H9 (cell line): ENCODE measurements at regions not wholly inside any gene's neighbourhood (a gene's known extent, or its start where the extent isn't known, plus 50 kb on each side); places are given as distances from the start of the nearest gene placed in this dataset.

Experiments
- DNase-seq: peaks from one replicate; pipeline ENCODE4 v3.0.0-alpha.2; 2017
- H2AFZ ChIP-seq: one replicate; pipeline ENCODE4 v1.6.1; 2013; ENCODE audit warnings: mild to moderate bottlenecking, low read length, control low read depth, moderate library complexity
- H2AK5ac ChIP-seq: 2 replicates; pipeline ENCODE4 v1.6.1; 2013; ENCODE audit warnings: low read length, control low read depth, mixed read lengths; ENCODE audit not compliant: insufficient read length
- H2BK120ac ChIP-seq: one replicate; pipeline ENCODE4 v1.6.1; 2013; ENCODE audit warnings: low read depth, mild to moderate bottlenecking, low read length, control low read depth, inconsistent platforms; ENCODE audit not compliant: poor library complexity, severe bottlenecking
- H2BK12ac ChIP-seq: 2 replicates; pipeline ENCODE4 v1.6.1; 2013; ENCODE audit warnings: low read length, control low read depth, mixed read lengths, low read depth; ENCODE audit not compliant: insufficient read length
- H2BK15ac ChIP-seq: 2 replicates; pipeline ENCODE4 v1.6.1; 2013; ENCODE audit warnings: low read depth, low read length, control low read depth
- H2BK20ac ChIP-seq: one replicate; pipeline ENCODE4 v1.6.1; 2013; ENCODE audit warnings: low read depth, mild to moderate bottlenecking, low read length, control low read depth, inconsistent platforms; ENCODE audit not compliant: poor library complexity, severe bottlenecking
- H2BK5ac ChIP-seq: 2 replicates; pipeline ENCODE4 v1.6.1; 2013; ENCODE audit warnings: low read length, control low read depth, mixed read lengths; ENCODE audit not compliant: insufficient read length
- H3K14ac ChIP-seq: 2 replicates; pipeline ENCODE4 v1.6.1; 2013; ENCODE audit warnings: low read length, control low read depth; ENCODE audit not compliant: insufficient read depth
- H3K18ac ChIP-seq: 2 replicates; pipeline ENCODE4 v1.6.1; 2013; ENCODE audit warnings: low read depth, mild to moderate bottlenecking, mixed read lengths, low read length, control low read depth; ENCODE audit not compliant: insufficient read length
- H3K23ac ChIP-seq: 2 replicates; pipeline ENCODE4 v1.6.1; 2013; ENCODE audit warnings: low read length, control low read depth, mixed read lengths, low read depth; ENCODE audit not compliant: insufficient read length
- H3K23me2 ChIP-seq: 2 replicates; pipeline ENCODE4 v1.6.1; 2013; ENCODE audit warnings: low read depth, mild to moderate bottlenecking, mixed read lengths, low read length, control low read depth; ENCODE audit not compliant: insufficient read length, poor library complexity, severe bottlenecking
- H3K27ac ChIP-seq: 2 replicates; pipeline ENCODE4 v1.5.1; 2013; ENCODE audit warnings: low read length, control low read depth, mixed read lengths, low read depth; ENCODE audit not compliant: insufficient read length
- H3K27me3 ChIP-seq: 2 replicates; pipeline ENCODE4 v1.6.1; 2013; ENCODE audit warnings: low read length, control low read depth, inconsistent platforms; ENCODE audit not compliant: insufficient read depth
- H3K4ac ChIP-seq: 2 replicates; pipeline ENCODE4 v1.6.1; 2013; ENCODE audit warnings: low read depth, mild to moderate bottlenecking, control low read depth, inconsistent platforms, low read length, moderate library complexity
- H3K4me1 ChIP-seq: 2 replicates; pipeline ENCODE4 v1.6.1; 2013; ENCODE audit warnings: low read length, control low read depth, inconsistent platforms; ENCODE audit not compliant: insufficient read depth
- H3K4me2 ChIP-seq: 2 replicates; pipeline ENCODE4 v1.6.1; 2013; ENCODE audit warnings: low read length, control low read depth, mixed read lengths; ENCODE audit not compliant: insufficient read length, insufficient read depth
- H3K56ac ChIP-seq: 2 replicates; pipeline ENCODE4 v1.6.1; 2013; ENCODE audit warnings: low read depth, mild to moderate bottlenecking, mixed read lengths, low read length, control low read depth; ENCODE audit not compliant: insufficient read length
- H3K79me1 ChIP-seq: 2 replicates; pipeline ENCODE4 v1.6.1; 2013; ENCODE audit warnings: low read depth, mild to moderate bottlenecking, moderate library complexity, low read length, control low read depth, inconsistent platforms; ENCODE audit not compliant: insufficient read depth, poor library complexity, severe bottlenecking
- H3K79me2 ChIP-seq: 2 replicates; pipeline ENCODE4 v1.6.1; 2013; ENCODE audit warnings: low read length, control low read depth, inconsistent platforms; ENCODE audit not compliant: insufficient read depth
- H3K9ac ChIP-seq: 2 replicates; pipeline ENCODE4 v1.6.1; 2013; ENCODE audit warnings: low read length, control low read depth, mixed read lengths; ENCODE audit not compliant: insufficient read length; ENCODE audit errors: extremely low read depth
- H3K9me3 ChIP-seq: one replicate; pipeline ENCODE4 v1.6.1; 2013; ENCODE audit warnings: low read depth, low read length, inconsistent platforms; ENCODE audit not compliant: control insufficient read depth
- H3T11ph ChIP-seq: one replicate; pipeline ENCODE4 v1.6.1; 2013; ENCODE audit warnings: mild to moderate bottlenecking, low read length, control low read depth, inconsistent platforms
- H4K20me1 ChIP-seq: one replicate; pipeline ENCODE4 v1.6.1; 2013; ENCODE audit not compliant: control insufficient read depth, insufficient read length, insufficient read depth
- H4K5ac ChIP-seq: 2 replicates; pipeline ENCODE4 v1.6.1; 2013; ENCODE audit warnings: low read depth, mild to moderate bottlenecking, mixed read lengths, low read length, control low read depth; ENCODE audit not compliant: insufficient read length
- H4K8ac ChIP-seq: replicated peaks from 2 replicates; pipeline ENCODE4 v1.6.1; 2013; ENCODE audit warnings: low read length, control low read depth, mixed read lengths, low read depth; ENCODE audit not compliant: insufficient read length
- H4K91ac ChIP-seq: 2 replicates; pipeline ENCODE4 v1.6.1; 2013; ENCODE audit warnings: low read depth, mild to moderate bottlenecking, moderate library complexity, mixed read lengths, low read length, control low read depth; ENCODE audit not compliant: insufficient read length
- H3K27ac Mint-ChIP-seq, 3 experiments: 2 replicates in 2 of 3; 3 replicates in 1 of 3; pipeline ENCODE4 v1.8.0; 2020 to 2021; ENCODE audit warnings: mixed read lengths in 3 of 3, mild to moderate bottlenecking in 1 of 3, moderate library complexity in 1 of 3
- H3K27me3 Mint-ChIP-seq: 2 replicates; pipeline ENCODE4 v1.8.0; 2021; ENCODE audit warnings: low read depth, mild to moderate bottlenecking, moderate library complexity, mixed read lengths
- H3K36me3 Mint-ChIP-seq, 3 experiments: 2 replicates in 2 of 3; 3 replicates in 1 of 3; pipeline ENCODE4 v1.8.0; 2020 to 2021; ENCODE audit warnings: low read depth in 3 of 3, mixed read lengths in 3 of 3; ENCODE audit not compliant: insufficient read depth in 1 of 3
- H3K4me1 Mint-ChIP-seq, 2 experiments: 2 replicates each; pipeline ENCODE4 v1.8.0; 2020; ENCODE audit warnings: mixed read lengths in 2 of 2
- H3K4me3 Mint-ChIP-seq, 2 experiments: 2 replicates in 1 of 2; 3 replicates in 1 of 2; pipeline ENCODE4 v1.8.0; 2020 to 2021; ENCODE audit warnings: mild to moderate bottlenecking in 2 of 2, mixed read lengths in 2 of 2, moderate library complexity in 1 of 2
- H3K9me3 Mint-ChIP-seq, 2 experiments: 2 replicates in 1 of 2; 3 replicates in 1 of 2; pipeline ENCODE4 v1.8.0; 2020; ENCODE audit warnings: mild to moderate bottlenecking in 2 of 2, mixed read lengths in 2 of 2, moderate library complexity in 1 of 2
- WGBS: extraction: QIAGEN DNeasy Blood & Tissue Kit; methylation state at CpG from one replicate; pipeline ENCODE4 v1.1.7; 2013; ENCODE audit warnings: missing lambda C conversion rate, low lambda C conversion rate, mixed read lengths; ENCODE audit not compliant: insufficient read length; ENCODE audit errors: extremely low coverage; 5-methylcytosine and 5-hydroxymethylcytosine counted together
- TF ChIP-seq, protein P1 (sequence below): fragments of 200-600 bp; sonication (generic); conservative IDR thresholded peaks from 3 replicates; pipeline ENCODE4 v1.8.0; 2021; ENCODE audit warnings: antibody characterized with exemption, mild to moderate bottlenecking

DNA sequence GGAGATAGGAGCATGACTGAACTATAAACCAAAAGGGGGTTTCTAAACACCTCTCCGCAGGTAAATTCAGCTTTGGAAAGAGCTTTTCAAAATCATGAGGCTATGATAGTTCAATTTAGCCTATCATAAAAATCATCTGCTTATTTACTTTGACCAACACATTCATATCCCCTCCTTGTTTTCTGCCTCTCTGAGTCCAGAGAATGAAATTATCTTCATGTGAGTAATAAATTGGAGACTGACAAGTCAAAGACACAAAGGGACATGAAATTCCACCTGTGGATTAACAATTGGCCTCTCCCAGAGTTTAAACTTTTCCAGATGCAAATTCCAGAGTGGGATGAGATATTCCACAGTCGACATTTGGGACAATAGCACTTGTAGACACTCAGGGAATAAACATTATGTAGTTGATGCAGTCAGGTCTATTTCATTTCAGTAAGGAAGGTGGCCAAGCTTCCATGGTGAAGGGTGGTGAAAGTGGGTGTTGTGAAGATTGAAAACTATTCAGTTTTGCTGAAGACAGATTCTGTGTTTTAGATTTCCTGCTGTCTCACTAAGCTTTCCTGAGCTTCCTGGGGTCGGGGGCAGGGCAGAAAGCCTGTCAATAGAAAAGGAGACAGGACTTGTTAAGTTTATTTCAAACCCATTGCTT lies 84.7 kb downstream of the CDC42EP3 start:
- Histone ChIP-seq H2BK15ac (no peak overlapping the region), H3K79me2 (no peaks in the 10 kb centered on the region), H2BK20ac (no peak overlapping the region), H2AK5ac (no peak overlapping the region), H3K4me2 (no peak overlapping the region), H3K27ac (no peak overlapping the region), H4K91ac (no peak overlapping the region), H3K23me2 (no peaks in the 10 kb centered on the region), H3K79me1 (no peaks in the 10 kb centered on the region), H4K5ac (no peak overlapping the region), H3K27me3 (no peaks in the 10 kb centered on the region), H3T11ph (no peak overlapping the region), H4K20me1 (no peaks in the 10 kb centered on the region), H4K8ac (no peak overlapping the region), H3K56ac (no peak overlapping the region), H3K4me1 (peaks cover 19% of the 10 kb centered on the region), H3K4ac (no peak overlapping the region), H2BK12ac (no peak overlapping the region), H3K9me3 (no peaks in the 10 kb centered on the region), H2BK5ac (no peak overlapping the region), H3K18ac (no peak overlapping the region), H2AFZ (no peak overlapping the region), H3K14ac (no peak overlapping the region), H3K9ac (no peak overlapping the region), H3K23ac (no peak overlapping the region), H2BK120ac (no peak overlapping the region)
- WGBS: no CpG with 5 or more reads among the region's 3 CpGs
- Mint-ChIP-seq H3K27ac (peak overlapping the region in 1 of 3 experiments; percentile 57; a peak in 3 of 7 replicates), H3K27me3 (no peaks in the 10 kb centered on the region), H3K4me1 (peaks cover 47 to 54% of the 10 kb centered on the region in 2 experiments), H3K9me3 (no peaks in the 10 kb centered on the region), H3K4me3 (no peak overlapping the region), H3K36me3 (no peaks in the 10 kb centered on the region)
- TF ChIP-seq, protein P1, sequence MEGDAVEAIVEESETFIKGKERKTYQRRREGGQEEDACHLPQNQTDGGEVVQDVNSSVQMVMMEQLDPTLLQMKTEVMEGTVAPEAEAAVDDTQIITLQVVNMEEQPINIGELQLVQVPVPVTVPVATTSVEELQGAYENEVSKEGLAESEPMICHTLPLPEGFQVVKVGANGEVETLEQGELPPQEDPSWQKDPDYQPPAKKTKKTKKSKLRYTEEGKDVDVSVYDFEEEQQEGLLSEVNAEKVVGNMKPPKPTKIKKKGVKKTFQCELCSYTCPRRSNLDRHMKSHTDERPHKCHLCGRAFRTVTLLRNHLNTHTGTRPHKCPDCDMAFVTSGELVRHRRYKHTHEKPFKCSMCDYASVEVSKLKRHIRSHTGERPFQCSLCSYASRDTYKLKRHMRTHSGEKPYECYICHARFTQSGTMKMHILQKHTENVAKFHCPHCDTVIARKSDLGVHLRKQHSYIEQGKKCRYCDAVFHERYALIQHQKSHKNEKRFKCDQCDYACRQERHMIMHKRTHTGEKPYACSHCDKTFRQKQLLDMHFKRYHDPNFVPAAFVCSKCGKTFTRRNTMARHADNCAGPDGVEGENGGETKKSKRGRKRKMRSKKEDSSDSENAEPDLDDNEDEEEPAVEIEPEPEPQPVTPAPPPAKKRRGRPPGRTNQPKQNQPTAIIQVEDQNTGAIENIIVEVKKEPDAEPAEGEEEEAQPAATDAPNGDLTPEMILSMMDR: no peak
- no peak for DNase-seq
